IPS DF 6.9 (cell line): ENCODE measurements at regions not wholly inside any gene's neighbourhood (a gene's known extent, or its start where the extent isn't known, plus 50 kb on each side); places are given as distances from the start of the nearest gene placed in this dataset.

Experiments used
- DNase-seq: peaks from one replicate; pipeline ENCODE4 v3.0.0-alpha.2; 2013; ENCODE audit warnings: low read depth, low spot score
- H3K27ac ChIP-seq: one replicate; pipeline ENCODE4 v1.5.1; 2013; ENCODE audit warnings: low read length, control low read depth
- H3K27me3 ChIP-seq: 2 replicates; pipeline ENCODE4 v1.6.1; 2013; ENCODE audit warnings: mild to moderate bottlenecking, low read length; ENCODE audit not compliant: control insufficient read depth, insufficient read depth
- H3K36me3 ChIP-seq: 2 replicates; pipeline ENCODE4 v1.6.1; 2013; ENCODE audit warnings: low read length; ENCODE audit not compliant: control insufficient read depth, insufficient read depth
- H3K4me1 ChIP-seq: 2 replicates; pipeline ENCODE4 v1.6.1; 2013; ENCODE audit warnings: low read length; ENCODE audit not compliant: control insufficient read depth, insufficient read depth
- H3K4me3 ChIP-seq: 2 replicates; pipeline ENCODE4 v1.5.1; 2013; ENCODE audit warnings: mild to moderate bottlenecking, low read length
- H3K9me3 ChIP-seq: 2 replicates; pipeline ENCODE4 v1.6.1; 2013; ENCODE audit warnings: low read length, inconsistent platforms; ENCODE audit not compliant: control insufficient read depth, insufficient read depth
- WGBS: extraction: QIAGEN DNeasy Blood & Tissue Kit; methylation state at CpG from one replicate; pipeline ENCODE4 v1.1.7; 2013; ENCODE audit warnings: mixed read lengths, missing lambda C conversion rate; ENCODE audit not compliant: insufficient read length, insufficient coverage; 5-methylcytosine and 5-hydroxymethylcytosine counted together

DNA sequence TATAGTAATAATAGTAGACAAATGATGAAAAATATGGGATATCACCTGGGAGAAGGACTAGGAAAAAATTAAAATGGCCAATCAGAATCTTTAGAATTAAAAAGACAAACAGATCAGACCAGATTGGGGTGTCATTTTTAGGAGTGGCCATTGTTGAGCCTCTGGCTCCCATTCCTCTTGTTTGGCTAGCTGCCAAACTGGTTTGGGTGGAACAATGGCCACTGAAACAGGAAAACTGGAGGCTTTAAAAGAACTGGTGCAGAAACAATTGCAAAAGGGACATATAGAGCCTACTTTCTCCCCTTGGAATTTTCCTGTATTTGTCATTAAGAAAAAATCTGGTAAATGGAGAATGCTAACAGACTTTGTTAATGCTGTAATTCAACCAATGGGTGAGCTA is 294.8 kb upstream of the DKK2 start:
- H3K36me3 ChIP-seq = no peaks in the 10 kb centered on the region; the same call in 1 of the 2 replicates
- no peaks in the 10 kb centered on the region for H3K27me3 ChIP-seq
- no peak for DNase-seq
- no peak overlapping the region for H3K27ac ChIP-seq
- H3K9me3 ChIP-seq = peaks cover 2% of the 10 kb centered on the region; the same call in 1 of the 2 replicates
- H3K4me3 ChIP-seq = no peak overlapping the region
- H3K4me1 ChIP-seq = no peaks in the 10 kb centered on the region

DNA sequence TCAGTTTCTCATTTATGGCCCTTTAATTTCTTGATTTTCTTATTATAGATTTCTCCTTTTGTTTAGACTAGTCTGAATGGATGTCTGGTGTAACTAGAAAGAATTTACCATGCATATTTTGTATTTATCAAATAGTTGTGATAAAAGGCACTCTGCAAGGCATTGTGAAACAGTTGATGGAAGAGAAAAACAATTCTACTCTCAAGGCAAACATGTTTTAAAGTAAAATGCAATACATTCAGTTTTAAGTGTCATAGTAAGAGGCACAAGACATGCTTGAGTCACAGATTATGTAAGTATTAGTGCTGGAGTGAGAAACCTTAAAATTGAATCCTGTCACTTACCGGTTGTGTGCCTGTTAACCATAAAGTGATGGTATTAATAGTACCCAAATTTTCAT is 283.3 kb upstream of the DKK2 start:
- Histone ChIP-seq H3K27ac (no peak overlapping the region), H3K9me3 (no peaks in the 10 kb centered on the region), H3K4me3 (no peak overlapping the region), H3K36me3 (no peaks in the 10 kb centered on the region), H3K4me1 (no peaks in the 10 kb centered on the region), H3K27me3 (no peaks in the 10 kb centered on the region)
- WGBS = no CpG with 5 or more reads among the region's 1 CpG
- DNase-seq = no peak

DNA sequence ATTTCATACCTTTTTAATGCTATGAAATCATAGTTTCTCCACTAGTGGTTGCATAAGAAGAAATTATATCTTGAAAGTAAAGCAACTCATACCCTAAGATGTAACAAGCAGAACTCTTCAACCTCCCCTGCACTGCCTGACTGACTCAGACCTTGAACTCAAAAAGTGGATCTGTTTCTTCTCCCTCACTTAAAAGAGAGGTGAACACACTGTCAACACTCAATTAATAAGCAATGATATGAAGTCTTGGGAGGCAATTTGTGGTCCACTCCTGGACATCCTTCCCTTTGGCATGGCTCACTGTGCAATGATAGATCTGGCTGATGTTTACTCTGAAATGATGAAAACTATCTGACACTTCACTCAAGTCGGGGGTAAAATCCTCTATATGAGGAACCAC is 282.0 kb upstream of the DKK2 start:
- Histone ChIP-seq H3K4me3 (no peak overlapping the region), H3K36me3 (no peaks in the 10 kb centered on the region), H3K27me3 (no peaks in the 10 kb centered on the region), H3K9me3 (no peaks in the 10 kb centered on the region), H3K27ac (no peak overlapping the region), H3K4me1 (no peaks in the 10 kb centered on the region)
- no CpG with 5 or more reads among the region's 1 CpG for WGBS
- no peak for DNase-seq

DNA sequence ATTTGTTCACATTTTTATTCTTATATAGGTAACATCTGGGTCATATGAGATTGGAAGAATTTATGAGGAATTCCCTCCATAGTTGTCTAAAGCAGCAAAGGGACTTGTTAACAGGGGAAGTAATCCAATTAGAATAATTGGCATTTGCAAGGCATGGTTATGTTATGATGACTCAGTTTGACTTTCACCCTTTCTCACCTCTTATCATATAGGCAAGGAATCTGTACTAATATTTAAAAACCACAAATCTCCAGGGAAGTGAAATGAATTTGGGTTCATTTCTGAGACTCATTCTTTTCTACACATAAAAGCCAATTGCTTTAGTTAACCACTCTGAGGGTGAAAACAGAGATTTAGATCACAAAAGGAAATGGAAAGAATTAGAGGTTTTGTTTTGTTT is 281.5 kb upstream of the DKK2 start:
- no peak overlapping the region for H3K27ac ChIP-seq
- no peaks in the 10 kb centered on the region for H3K4me1 ChIP-seq
- H3K27me3 ChIP-seq = no peaks in the 10 kb centered on the region
- H3K36me3 ChIP-seq = no peaks in the 10 kb centered on the region
- no peak overlapping the region for H3K4me3 ChIP-seq
- no peak for DNase-seq
- no peaks in the 10 kb centered on the region for H3K9me3 ChIP-seq

DNA sequence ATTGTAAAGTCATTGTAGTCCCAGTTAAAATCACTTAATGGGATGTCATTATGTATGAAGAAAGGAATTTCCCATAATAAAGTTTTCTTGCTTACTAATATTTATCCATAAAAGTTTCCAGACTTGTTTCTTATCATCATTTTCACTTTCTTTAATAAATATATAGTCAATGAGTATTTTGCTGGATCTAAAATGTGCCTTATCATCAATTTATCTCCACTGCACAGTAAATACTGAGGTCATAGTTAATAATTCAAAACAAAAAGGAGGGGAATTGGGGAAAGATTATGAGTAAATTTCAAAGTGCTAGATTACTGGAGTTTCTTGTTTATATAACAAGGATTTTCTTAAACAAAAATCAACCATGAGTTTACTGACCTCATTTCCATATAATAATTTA is 279.5 kb upstream of the DKK2 start:
- Histone ChIP-seq H3K4me3 (no peak overlapping the region), H3K9me3 (no peaks in the 10 kb centered on the region), H3K27me3 (no peaks in the 10 kb centered on the region), H3K36me3 (no peaks in the 10 kb centered on the region), H3K4me1 (no peaks in the 10 kb centered on the region), H3K27ac (no peak overlapping the region)
- DNase-seq = no peak

DNA sequence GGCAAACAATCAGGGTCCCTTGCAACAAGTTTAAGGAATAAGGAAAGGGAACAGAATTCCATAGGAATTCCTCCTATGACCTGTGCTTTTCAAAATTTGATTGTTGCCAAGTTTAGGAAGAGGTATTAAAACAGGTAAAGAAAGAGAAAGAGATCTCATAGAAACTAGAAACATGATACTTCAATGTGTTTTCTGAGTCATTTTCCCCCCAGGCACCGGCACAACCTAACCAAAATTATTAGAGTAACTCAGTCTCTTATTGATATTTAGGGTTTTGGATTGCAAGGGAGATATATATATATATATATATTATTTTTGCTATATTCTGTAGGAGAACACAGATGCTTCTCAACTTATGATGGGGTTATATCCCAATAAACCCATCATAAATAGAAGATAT is 278.0 kb upstream of the DKK2 start:
- H3K4me3 ChIP-seq = no peak overlapping the region
- H3K4me1 ChIP-seq = no peaks in the 10 kb centered on the region
- H3K36me3 ChIP-seq = no peaks in the 10 kb centered on the region
- H3K27me3 ChIP-seq = no peaks in the 10 kb centered on the region
- H3K9me3 ChIP-seq = no peaks in the 10 kb centered on the region
- DNase-seq = no peak
- WGBS = no CpG with 5 or more reads among the region's 1 CpG
- H3K27ac ChIP-seq = no peak overlapping the region

DNA sequence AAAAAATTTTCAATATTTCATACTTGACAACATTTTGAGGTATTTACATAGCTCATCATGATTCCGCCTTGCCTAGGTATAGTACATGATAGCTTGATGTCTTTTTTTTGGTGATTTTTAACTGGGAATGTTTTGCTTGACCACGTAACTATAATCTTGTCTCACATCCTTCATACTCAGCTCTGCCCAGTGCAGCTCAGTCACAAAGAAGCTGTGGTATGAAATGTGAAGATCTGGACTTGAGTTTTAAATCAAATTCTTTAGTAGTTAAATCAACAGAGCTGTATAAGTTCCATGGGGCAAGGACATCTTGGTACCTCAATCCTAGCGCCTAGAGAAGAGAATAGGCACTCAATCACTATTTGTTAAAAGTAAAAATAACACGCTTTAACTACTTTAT is 276.3 kb upstream of the DKK2 start:
- no peak overlapping the region for H3K4me3 ChIP-seq
- H3K36me3 ChIP-seq = no peaks in the 10 kb centered on the region
- no CpG with 5 or more reads among the region's 4 CpGs for WGBS
- no peaks in the 10 kb centered on the region for H3K4me1 ChIP-seq
- H3K27me3 ChIP-seq = no peaks in the 10 kb centered on the region
- no peak for DNase-seq
- H3K27ac ChIP-seq = no peak overlapping the region
- H3K9me3 ChIP-seq = no peaks in the 10 kb centered on the region

DNA sequence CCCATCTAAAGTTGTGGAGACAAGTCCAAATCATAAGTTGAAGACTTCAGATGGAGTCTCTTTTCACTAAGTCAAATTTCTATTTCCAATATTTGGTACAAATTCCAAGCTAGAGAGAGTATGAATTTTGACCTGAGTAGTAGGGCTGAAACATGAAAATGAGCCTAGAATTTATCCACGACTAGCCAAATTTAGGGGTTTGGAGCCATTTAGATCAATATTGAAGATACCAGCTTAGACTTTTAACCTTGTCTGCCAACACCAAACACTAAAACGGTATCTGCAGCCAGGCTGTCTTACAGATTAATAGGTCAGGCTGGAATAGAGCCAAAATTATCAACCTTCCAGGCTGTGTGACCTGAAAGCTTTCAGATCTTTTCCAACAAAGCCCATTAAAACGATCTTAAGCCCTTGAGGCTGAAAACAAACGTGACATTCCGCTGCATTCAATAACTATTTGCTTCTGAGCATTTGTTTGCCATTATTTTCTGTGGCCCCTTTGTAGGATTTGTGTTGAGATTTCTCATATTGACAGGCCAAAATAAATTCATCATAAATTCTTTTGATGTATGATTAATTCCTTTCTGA is 268.7 kb upstream of the DKK2 start:
- DNase-seq = no peak
- Histone ChIP-seq H3K4me3 (no peak overlapping the region), H3K36me3 (no peaks in the 10 kb centered on the region), H3K27me3 (no peaks in the 10 kb centered on the region), H3K27ac (no peak overlapping the region), H3K9me3 (no peaks in the 10 kb centered on the region), H3K4me1 (no peaks in the 10 kb centered on the region)
- WGBS = no CpG with 5 or more reads among the region's 5 CpGs

DNA sequence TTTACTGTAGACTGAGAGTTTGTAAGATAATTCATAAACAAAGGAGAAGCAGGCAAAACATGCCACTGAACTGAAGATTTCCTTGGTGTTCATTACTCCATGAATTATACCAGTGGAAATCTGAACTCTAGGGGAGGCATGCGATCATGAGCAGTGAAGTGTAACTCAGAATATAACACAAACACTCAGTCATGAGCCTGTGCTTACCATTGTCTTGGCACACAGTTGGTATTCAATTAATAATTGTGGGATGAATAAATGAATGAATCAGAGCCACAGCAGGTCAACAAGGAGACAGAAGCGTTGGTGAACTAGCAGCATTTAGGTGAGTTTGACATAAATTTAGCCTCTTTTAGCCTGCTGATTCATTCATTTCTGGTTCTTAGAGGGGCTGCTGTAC is 263.5 kb upstream of the DKK2 start:
- H3K4me3 ChIP-seq = no peak overlapping the region
- no peaks in the 10 kb centered on the region for H3K36me3 ChIP-seq
- H3K9me3 ChIP-seq = no peaks in the 10 kb centered on the region
- no peak overlapping the region for H3K27ac ChIP-seq
- no peak for DNase-seq
- no peaks in the 10 kb centered on the region for H3K4me1 ChIP-seq
- H3K27me3 ChIP-seq = no peaks in the 10 kb centered on the region
- WGBS = no CpG with 5 or more reads among the region's 2 CpGs

DNA sequence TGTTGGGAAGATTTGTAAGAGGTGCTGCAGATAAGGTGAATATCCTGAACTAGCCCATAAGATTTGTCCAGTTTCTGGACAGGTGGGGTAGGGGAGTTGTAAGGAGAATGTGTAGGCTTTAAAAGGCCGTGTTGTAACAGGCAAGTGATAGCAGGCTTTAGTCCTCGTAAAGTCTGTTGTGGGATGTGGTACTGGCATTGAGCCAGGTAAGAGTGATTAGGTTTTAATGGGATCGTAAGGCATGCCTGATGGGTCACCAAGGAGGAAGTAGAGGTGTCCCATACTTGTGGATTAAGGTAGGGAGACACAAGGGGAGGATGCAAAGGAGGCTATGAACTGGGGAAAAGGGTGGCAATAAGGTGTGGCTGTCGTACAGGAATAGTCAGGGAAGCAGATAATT is 256.9 kb upstream of the DKK2 start:
- Histone ChIP-seq H3K27me3 (no peaks in the 10 kb centered on the region), H3K27ac (no peak overlapping the region), H3K4me3 (no peak overlapping the region), H3K36me3 (no peaks in the 10 kb centered on the region), H3K9me3 (no peaks in the 10 kb centered on the region), H3K4me1 (no peaks in the 10 kb centered on the region)
- no peak for DNase-seq
- no CpG with 5 or more reads among the region's 4 CpGs for WGBS

DNA sequence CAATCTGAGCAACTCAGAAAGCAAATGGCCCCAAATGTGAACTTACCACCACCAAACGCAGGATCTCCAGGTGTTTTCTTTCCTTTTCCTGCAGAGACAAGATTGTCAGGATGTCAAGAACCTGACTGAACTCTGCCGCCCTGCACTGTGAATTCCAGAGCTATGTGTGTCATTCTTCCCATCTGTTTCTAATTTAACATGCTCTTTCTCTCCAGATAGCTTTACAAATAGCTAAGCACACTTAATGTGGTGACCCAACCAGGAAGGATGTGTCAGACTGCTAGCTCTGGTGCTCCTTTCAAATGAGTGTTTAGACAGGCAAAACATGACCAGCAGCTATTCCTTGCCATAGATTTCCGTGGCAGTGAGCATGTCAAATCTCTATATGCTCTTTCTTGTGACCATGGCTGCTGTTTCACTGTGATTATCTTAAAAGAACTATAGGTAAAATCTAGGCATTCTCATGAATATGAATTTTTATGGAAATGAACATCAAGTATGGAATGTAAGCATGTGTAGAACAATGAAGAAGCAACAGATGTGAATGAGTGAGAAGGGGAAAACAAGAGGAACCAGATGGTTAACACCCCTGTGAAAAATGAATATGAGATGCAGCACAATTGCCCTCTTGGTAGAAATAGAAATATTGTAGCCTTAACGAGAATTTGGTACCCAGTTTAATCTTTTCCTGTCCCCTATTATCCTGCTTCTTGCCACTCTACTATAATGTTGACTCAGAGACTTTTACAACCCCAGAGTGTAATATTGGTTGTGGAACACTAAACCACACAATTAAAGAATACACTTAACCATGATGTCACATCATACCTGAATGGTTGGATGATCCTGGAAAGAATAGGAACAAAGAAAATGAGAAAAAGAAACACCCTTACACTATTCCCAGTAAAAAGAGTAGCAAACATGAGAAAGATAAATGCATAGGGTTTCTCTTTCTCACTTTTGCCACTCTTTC is 247.8 kb upstream of the DKK2 start:
- no peaks in the 10 kb centered on the region for H3K4me1 ChIP-seq
- H3K27ac ChIP-seq = no peak overlapping the region
- H3K36me3 ChIP-seq = no peaks in the 10 kb centered on the region
- no CpG with 5 or more reads among the region's 4 CpGs for WGBS
- H3K9me3 ChIP-seq = no peaks in the 10 kb centered on the region
- no peak for DNase-seq
- H3K4me3 ChIP-seq = no peak overlapping the region
- H3K27me3 ChIP-seq = no peaks in the 10 kb centered on the region
